ENCODE measurements at regions not wholly inside any gene's neighbourhood (a gene's known extent, or its start where the extent isn't known, plus 50 kb on each side); places are given as distances from the start of the nearest gene placed in this dataset.

DNA sequence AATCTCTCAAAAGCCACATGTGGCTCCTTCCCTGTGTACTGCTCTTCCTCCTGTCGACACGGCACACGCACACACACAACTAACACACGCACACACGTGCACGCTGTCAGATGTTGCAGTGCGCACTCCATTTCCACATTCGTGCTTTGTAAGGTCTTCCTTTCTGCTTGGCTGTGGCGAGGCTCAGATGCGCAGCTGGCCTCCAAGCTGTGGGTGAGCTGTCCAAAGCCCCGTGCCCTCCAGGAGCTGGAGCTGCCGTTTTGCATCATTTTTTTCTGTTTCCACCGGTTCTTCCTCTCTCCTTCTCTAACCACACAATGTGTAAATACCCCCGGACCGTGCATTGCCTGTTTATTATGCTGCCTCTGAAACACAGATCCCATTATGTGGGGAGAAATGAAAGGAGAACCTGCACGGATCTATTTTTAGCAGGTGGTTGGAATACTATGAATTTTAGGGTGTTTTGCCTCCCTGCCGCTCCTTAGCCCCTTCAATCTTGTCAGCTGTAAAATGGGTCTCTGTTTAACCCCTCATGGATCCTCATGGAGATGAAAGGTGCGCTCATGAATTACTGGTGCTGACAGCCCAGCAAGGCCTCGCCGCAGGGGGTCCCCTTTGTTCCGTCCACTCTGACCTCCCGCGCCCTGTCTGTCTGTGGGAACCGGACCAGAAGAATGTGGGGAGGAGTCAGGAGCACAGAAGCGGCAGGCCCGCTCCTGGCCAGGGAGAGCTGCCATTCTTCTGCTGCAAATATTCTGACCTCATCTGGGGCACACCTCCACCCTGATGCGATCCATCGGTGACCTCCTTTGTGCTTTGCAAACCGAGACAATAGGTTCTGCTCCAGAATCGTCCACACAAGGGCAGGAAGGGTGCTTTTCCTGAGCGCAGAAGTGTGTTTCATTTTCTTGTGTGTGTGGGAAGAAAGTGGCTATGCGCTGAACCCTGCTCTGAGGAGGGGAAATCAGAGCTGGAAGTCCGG lies 137.7 kb downstream of the SOX1 start:
- TF ChIP-seq POLR2A (IDR thresholded peaks at IDR 0.05), result no peak
- TF ChIP-seq, protein P1, sequence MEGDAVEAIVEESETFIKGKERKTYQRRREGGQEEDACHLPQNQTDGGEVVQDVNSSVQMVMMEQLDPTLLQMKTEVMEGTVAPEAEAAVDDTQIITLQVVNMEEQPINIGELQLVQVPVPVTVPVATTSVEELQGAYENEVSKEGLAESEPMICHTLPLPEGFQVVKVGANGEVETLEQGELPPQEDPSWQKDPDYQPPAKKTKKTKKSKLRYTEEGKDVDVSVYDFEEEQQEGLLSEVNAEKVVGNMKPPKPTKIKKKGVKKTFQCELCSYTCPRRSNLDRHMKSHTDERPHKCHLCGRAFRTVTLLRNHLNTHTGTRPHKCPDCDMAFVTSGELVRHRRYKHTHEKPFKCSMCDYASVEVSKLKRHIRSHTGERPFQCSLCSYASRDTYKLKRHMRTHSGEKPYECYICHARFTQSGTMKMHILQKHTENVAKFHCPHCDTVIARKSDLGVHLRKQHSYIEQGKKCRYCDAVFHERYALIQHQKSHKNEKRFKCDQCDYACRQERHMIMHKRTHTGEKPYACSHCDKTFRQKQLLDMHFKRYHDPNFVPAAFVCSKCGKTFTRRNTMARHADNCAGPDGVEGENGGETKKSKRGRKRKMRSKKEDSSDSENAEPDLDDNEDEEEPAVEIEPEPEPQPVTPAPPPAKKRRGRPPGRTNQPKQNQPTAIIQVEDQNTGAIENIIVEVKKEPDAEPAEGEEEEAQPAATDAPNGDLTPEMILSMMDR (IDR thresholded peaks at IDR 0.05), result no peak
